Neural cell (in vitro differentiated cells): ENCODE measurements at regions not wholly inside any gene's neighbourhood (a gene's known extent, or its start where the extent isn't known, plus 50 kb on each side); places are given as distances from the start of the nearest gene placed in this dataset.

Source experiments
- H2AFZ ChIP-seq: fragments of 200-600, 300-800 bp; sonication (generic), shearing (Covaris generic); 2 replicates; pipeline ENCODE4 v1.6.0; 2014; ENCODE audit warnings: low read depth, mild to moderate bottlenecking, antibody characterized with exemption, low read length, moderate library complexity
- H3F3A ChIP-seq: fragments of 200-600 bp; shearing (Covaris generic); 2 replicates; pipeline ENCODE4 v1.6.1; 2016; ENCODE audit warnings: mild to moderate bottlenecking, moderate library complexity, mixed read lengths, antibody characterized with exemption, low read length; ENCODE audit not compliant: insufficient read depth, poor library complexity, severe bottlenecking
- H3K27ac ChIP-seq: fragments of 200-600, 300-800 bp; sonication (generic), shearing (Covaris generic); 2 replicates; pipeline ENCODE4 v1.5.1; 2014; ENCODE audit warnings: mild to moderate bottlenecking, low read length, moderate library complexity
- H3K27me3 ChIP-seq: fragments of 300-800, 200-600 bp; sonication (generic), shearing (Covaris generic); 2 replicates; pipeline ENCODE4 v1.6.0; 2014; ENCODE audit warnings: mild to moderate bottlenecking, low read depth, low read length, moderate library complexity; ENCODE audit not compliant: insufficient read depth
- H3K36me3 ChIP-seq: fragments of 300-800, 200-600 bp; sonication (generic), shearing (Covaris generic); 2 replicates; pipeline ENCODE4 v1.5.1; 2014; ENCODE audit warnings: mild to moderate bottlenecking, antibody characterized with exemption, low read length, moderate library complexity; ENCODE audit not compliant: insufficient read depth
- H3K4me2 ChIP-seq: fragments of 300-800, 200-600 bp; sonication (generic), shearing (Covaris generic); 2 replicates; pipeline ENCODE4 v1.6.0; 2014; ENCODE audit warnings: mild to moderate bottlenecking, low read length
- H3K4me3 ChIP-seq: fragments of 300-800, 200-600 bp; sonication (generic), shearing (Covaris generic); 2 replicates; pipeline ENCODE4 v1.5.1; 2014; ENCODE audit warnings: mild to moderate bottlenecking, low read length, moderate library complexity
- H3K79me2 ChIP-seq: fragments of 200-600 bp; shearing (Covaris generic); replicated peaks from 2 replicates; pipeline ENCODE4 v1.6.0; 2014; ENCODE audit warnings: mild to moderate bottlenecking, low read length, moderate library complexity; ENCODE audit not compliant: insufficient read depth
- H3K9ac ChIP-seq: fragments of 300-800, 200-600 bp; sonication (generic), shearing (Covaris generic); 2 replicates; pipeline ENCODE4 v1.6.1; 2016; ENCODE audit warnings: mild to moderate bottlenecking, low read length, mixed read lengths
- H3K9me2 ChIP-seq: fragments of 200-600 bp; shearing (Covaris generic); 2 replicates; pipeline ENCODE4 v1.6.1; 2016; ENCODE audit warnings: mild to moderate bottlenecking, low read length, mixed read lengths; ENCODE audit not compliant: insufficient read depth
- H3K9me3 ChIP-seq: fragments of 200-600, 300-800 bp; sonication (generic), shearing (Covaris generic); 2 replicates; pipeline ENCODE4 v1.6.1; 2016; ENCODE audit warnings: mild to moderate bottlenecking, mixed run types, low read length, moderate library complexity, mixed read lengths
- H4K20me1 ChIP-seq: fragments of 200-600 bp; shearing (Covaris generic); 2 replicates; pipeline ENCODE4 v1.6.1; 2016; ENCODE audit warnings: mild to moderate bottlenecking, mixed run types; ENCODE audit not compliant: insufficient read depth
- EP300 ChIP-seq: fragments of 450-650 bp; conservative IDR thresholded peaks from 2 replicates; pipeline ENCODE4 v1.6.1; 2014; ENCODE audit warnings: antibody characterized with exemption, mild to moderate bottlenecking, moderate library complexity; ENCODE audit not compliant: poor library complexity, severe bottlenecking
- EZH2 ChIP-seq: fragments of 200-600, 300-800 bp; shearing (Covaris generic), sonication (generic); IDR thresholded peaks from 2 replicates; pipeline ENCODE4 v1.6.1; 2014; ENCODE audit warnings: antibody characterized with exemption, low read length, borderline replicate concordance, mild to moderate bottlenecking; ENCODE audit not compliant: insufficient read depth, poor library complexity, severe bottlenecking
- MXI1 ChIP-seq: fragments of 450-650 bp; conservative IDR thresholded peaks from 2 replicates; pipeline ENCODE4 v1.6.1; 2014; ENCODE audit warnings: antibody characterized with exemption, mild to moderate bottlenecking; ENCODE audit not compliant: poor library complexity, severe bottlenecking
- POLR2AphosphoS5 ChIP-seq: IDR thresholded peaks from 2 replicates; pipeline ENCODE4 v1.6.1; 2012
- RAD21 ChIP-seq: fragments of 450-650 bp; conservative IDR thresholded peaks from 2 replicates; pipeline ENCODE4 v1.6.1; 2014; ENCODE audit warnings: antibody characterized with exemption, mild to moderate bottlenecking, moderate library complexity
- SMC3 ChIP-seq: fragments of 450-650 bp; conservative IDR thresholded peaks from 2 replicates; pipeline ENCODE4 v1.6.1; 2014; ENCODE audit warnings: antibody characterized with exemption, mild to moderate bottlenecking, moderate library complexity; ENCODE audit not compliant: poor library complexity
- TAF1 ChIP-seq: IDR thresholded peaks from 2 replicates; pipeline ENCODE4 v1.6.1; 2012; ENCODE audit warnings: low read depth
- TF ChIP-seq, protein P1 (sequence below): fragments of 450-650 bp; IDR thresholded peaks from 2 replicates; pipeline ENCODE4 v1.5.1; 2014; ENCODE audit warnings: antibody characterized with exemption, mild to moderate bottlenecking, moderate library complexity; ENCODE audit not compliant: poor library complexity, severe bottlenecking
- TF ChIP-seq, protein P2 (sequence below): IDR thresholded peaks from 2 replicates; pipeline ENCODE4 v1.6.1; 2012; ENCODE audit warnings: borderline replicate concordance

GRCh38 chr6:137659871-137660270 is 165.7 kb upstream of the OLIG3 start:
- Histone ChIP-seq H3K4me3 (no peak overlapping the region), H2AFZ (no peak overlapping the region), H4K20me1 (no peaks in the 10 kb centered on the region), H3K9ac (no peak overlapping the region), H3K9me3 (no peaks in the 10 kb centered on the region), H3K36me3 (no peaks in the 10 kb centered on the region), H3K79me2 (no peaks in the 10 kb centered on the region), H3K27ac (no peak overlapping the region), H3K27me3 (no peaks in the 10 kb centered on the region), H3K4me2 (no peak overlapping the region), H3K9me2 (no peaks in the 10 kb centered on the region), H3F3A (no peaks in the 10 kb centered on the region)
- TF ChIP-seq, protein P1, sequence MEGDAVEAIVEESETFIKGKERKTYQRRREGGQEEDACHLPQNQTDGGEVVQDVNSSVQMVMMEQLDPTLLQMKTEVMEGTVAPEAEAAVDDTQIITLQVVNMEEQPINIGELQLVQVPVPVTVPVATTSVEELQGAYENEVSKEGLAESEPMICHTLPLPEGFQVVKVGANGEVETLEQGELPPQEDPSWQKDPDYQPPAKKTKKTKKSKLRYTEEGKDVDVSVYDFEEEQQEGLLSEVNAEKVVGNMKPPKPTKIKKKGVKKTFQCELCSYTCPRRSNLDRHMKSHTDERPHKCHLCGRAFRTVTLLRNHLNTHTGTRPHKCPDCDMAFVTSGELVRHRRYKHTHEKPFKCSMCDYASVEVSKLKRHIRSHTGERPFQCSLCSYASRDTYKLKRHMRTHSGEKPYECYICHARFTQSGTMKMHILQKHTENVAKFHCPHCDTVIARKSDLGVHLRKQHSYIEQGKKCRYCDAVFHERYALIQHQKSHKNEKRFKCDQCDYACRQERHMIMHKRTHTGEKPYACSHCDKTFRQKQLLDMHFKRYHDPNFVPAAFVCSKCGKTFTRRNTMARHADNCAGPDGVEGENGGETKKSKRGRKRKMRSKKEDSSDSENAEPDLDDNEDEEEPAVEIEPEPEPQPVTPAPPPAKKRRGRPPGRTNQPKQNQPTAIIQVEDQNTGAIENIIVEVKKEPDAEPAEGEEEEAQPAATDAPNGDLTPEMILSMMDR = no peak
- TF ChIP-seq SMC3 (no peak), RAD21 (no peak), POLR2AphosphoS5 (no peak), EP300 (no peak), TAF1 (no peak), EZH2 (no peak), MXI1 (no peak)
- TF ChIP-seq, protein P2, sequence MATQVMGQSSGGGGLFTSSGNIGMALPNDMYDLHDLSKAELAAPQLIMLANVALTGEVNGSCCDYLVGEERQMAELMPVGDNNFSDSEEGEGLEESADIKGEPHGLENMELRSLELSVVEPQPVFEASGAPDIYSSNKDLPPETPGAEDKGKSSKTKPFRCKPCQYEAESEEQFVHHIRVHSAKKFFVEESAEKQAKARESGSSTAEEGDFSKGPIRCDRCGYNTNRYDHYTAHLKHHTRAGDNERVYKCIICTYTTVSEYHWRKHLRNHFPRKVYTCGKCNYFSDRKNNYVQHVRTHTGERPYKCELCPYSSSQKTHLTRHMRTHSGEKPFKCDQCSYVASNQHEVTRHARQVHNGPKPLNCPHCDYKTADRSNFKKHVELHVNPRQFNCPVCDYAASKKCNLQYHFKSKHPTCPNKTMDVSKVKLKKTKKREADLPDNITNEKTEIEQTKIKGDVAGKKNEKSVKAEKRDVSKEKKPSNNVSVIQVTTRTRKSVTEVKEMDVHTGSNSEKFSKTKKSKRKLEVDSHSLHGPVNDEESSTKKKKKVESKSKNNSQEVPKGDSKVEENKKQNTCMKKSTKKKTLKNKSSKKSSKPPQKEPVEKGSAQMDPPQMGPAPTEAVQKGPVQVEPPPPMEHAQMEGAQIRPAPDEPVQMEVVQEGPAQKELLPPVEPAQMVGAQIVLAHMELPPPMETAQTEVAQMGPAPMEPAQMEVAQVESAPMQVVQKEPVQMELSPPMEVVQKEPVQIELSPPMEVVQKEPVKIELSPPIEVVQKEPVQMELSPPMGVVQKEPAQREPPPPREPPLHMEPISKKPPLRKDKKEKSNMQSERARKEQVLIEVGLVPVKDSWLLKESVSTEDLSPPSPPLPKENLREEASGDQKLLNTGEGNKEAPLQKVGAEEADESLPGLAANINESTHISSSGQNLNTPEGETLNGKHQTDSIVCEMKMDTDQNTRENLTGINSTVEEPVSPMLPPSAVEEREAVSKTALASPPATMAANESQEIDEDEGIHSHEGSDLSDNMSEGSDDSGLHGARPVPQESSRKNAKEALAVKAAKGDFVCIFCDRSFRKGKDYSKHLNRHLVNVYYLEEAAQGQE = no peak

DNA sequence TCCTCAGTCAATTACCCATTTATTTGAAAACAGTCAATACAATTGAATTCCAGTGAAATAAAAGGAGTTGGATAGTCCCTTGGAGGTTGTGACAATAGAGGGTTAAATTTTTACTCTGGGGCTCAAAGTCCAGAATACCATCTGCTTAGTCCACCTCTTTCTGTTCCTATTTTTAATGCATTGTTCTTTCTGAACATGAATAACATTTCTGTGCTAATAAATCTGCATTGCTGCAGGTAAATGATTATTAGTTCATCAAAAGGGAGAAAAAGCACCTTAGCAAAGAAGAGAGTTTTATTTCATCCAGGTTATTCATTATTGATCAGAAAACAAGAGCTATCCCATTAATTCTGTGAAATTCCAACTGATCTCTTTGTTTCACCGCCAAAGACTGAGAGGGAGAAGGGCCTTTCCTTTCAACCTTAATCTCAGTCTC is 166.1 kb upstream of the OLIG3 start:
- Histone ChIP-seq H3K4me2 (no peak overlapping the region), H3K79me2 (no peaks in the 10 kb centered on the region), H2AFZ (no peak overlapping the region), H4K20me1 (no peaks in the 10 kb centered on the region), H3F3A (no peaks in the 10 kb centered on the region), H3K27ac (no peak overlapping the region), H3K36me3 (no peaks in the 10 kb centered on the region), H3K27me3 (no peaks in the 10 kb centered on the region), H3K9ac (no peak overlapping the region), H3K9me3 (no peaks in the 10 kb centered on the region), H3K9me2 (no peaks in the 10 kb centered on the region), H3K4me3 (no peak overlapping the region)
- TF ChIP-seq, protein P2 = no peak
- TF ChIP-seq RAD21 (no peak), SMC3 (no peak), POLR2AphosphoS5 (no peak), TAF1 (no peak), EP300 (no peak), EZH2 (no peak), MXI1 (no peak)
- TF ChIP-seq, protein P1 = no peak
